ENCODE measurements at regions not wholly inside any gene's neighbourhood (a gene's known extent, or its start where the extent isn't known, plus 50 kb on each side); places are given as distances from the start of the nearest gene placed in this dataset.

DNA sequence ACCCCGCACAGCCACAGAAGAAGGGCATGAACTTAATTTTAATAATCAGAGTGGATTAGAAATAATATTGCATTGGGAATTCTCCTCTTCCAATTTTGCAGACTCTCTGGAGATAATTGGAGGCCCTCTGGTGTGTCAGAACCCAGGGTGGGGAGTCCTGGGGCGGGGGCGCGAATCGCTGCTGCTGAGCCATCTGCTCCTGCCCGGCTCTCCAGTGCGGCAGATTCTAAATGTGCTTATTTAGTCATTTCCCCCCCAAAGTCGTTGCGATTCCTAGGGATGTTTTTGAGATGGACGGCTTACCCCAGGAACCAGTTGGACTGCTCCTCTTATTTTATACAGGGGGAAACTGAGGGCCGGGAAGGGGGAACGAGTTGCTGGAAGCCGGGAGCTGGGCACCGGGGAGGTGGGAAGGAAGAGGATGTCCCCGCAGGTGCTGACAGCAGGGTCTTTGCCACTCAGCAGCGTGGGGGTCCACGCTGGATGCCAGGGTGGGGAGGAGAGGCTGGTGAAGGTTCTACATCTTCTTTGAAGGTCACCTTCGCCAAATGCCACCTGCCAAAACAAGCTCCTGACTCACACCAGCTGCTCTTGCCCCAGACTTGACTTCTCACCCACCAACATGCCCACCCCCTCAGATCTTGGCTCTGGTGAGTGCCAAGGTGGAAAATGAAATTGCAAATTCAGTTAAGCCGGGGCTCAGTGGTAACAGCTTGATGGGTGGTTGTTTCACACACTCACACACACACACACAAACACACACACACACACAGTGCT is 91.3 kb upstream of the PRR23E start:
- no peak overlapping the region for H3K4ac ChIP-seq (ENCODE audit: low read depth, low read length)
- H3K79me1 ChIP-seq (ENCODE audit: low read length), result no peaks in the 10 kb centered on the region
- WGBS (ENCODE audit: extremely low coverage, insufficient coverage, insufficient read length), result no CpG with 5 or more reads among the region's 19 CpGs
- H3K36me3 ChIP-seq (ENCODE audit: control insufficient read depth in 1 of 2, insufficient read depth in 2 of 2, low read length in 2 of 2), result no peaks in the 10 kb centered on the region
- no peak overlapping the region for H4K12ac ChIP-seq (ENCODE audit: low read depth, low read length)
- H3K4me1 ChIP-seq (ENCODE audit: control insufficient read depth in 1 of 2, insufficient read depth in 2 of 2, low read length in 2 of 2), result no peaks in the 10 kb centered on the region
- no peak overlapping the region for H3K23ac ChIP-seq (ENCODE audit: low read length)
- DNase-seq, result no peak
- no peak overlapping the region for H4K91ac ChIP-seq (ENCODE audit: low read depth, low read length)
- no peak overlapping the region for H2BK120ac ChIP-seq (ENCODE audit: insufficient read depth, low read length, poor library complexity)
- H2BK12ac ChIP-seq (ENCODE audit: low read length), result no peak overlapping the region
- no peak overlapping the region for H2BK5ac ChIP-seq (ENCODE audit: low read depth, low read length, poor library complexity)
- no peaks in the 10 kb centered on the region for H3K9me3 ChIP-seq (ENCODE audit: insufficient read depth, low read depth, low read length)
- H3K14ac ChIP-seq (ENCODE audit: low read length), result no peak overlapping the region
- H3K4me3 ChIP-seq (ENCODE audit: low read depth, low read length), result no peak overlapping the region
- H3K4me2 ChIP-seq (ENCODE audit: low read length), result no peak overlapping the region
- H3K9ac ChIP-seq (ENCODE audit: low read length), result no peak overlapping the region
- no peaks in the 10 kb centered on the region for H3K79me2 ChIP-seq (ENCODE audit: control insufficient read depth, insufficient read depth, low read length, poor library complexity)
- H2AK5ac ChIP-seq (ENCODE audit: low read length), result no peak overlapping the region
- H2AFZ ChIP-seq (ENCODE audit: insufficient read depth, low read length, poor library complexity), result no peak overlapping the region
- no peak overlapping the region for H3K27ac ChIP-seq (ENCODE audit: low read depth, low read length)
- H4K8ac ChIP-seq (ENCODE audit: low read depth, low read length), result no peak overlapping the region
- no peak overlapping the region for H3K18ac ChIP-seq (ENCODE audit: low read length)
- no peaks in the 10 kb centered on the region for H3K27me3 ChIP-seq (ENCODE audit: insufficient read depth, low read length)

DNA sequence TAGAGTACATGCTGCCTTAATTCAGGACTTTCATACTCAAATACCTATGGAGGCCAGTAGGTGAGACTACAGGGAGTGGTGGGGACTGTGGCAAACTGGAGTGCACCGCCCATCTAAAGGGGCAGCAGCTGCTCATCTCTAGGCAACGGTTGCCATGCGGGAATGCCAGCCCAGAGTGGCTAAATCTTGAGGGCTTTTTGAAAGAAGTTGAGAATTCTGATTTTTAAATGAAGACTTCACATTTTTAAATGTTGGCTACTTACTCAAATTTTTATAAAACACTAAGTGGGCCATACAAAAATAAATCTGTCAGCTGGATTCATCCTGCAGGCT is 90.8 kb upstream of the PRR23E start:
- no peak overlapping the region for H2BK12ac ChIP-seq (ENCODE audit: low read length)
- no peaks in the 10 kb centered on the region for H3K9me3 ChIP-seq (ENCODE audit: insufficient read depth, low read depth, low read length)
- H3K4me3 ChIP-seq (ENCODE audit: low read depth, low read length), result no peak overlapping the region
- no peak overlapping the region for H4K8ac ChIP-seq (ENCODE audit: low read depth, low read length)
- no peak overlapping the region for H3K9ac ChIP-seq (ENCODE audit: low read length)
- H3K36me3 ChIP-seq (ENCODE audit: control insufficient read depth in 1 of 2, insufficient read depth in 2 of 2, low read length in 2 of 2), result no peaks in the 10 kb centered on the region
- no peak overlapping the region for H3K14ac ChIP-seq (ENCODE audit: low read length)
- no peak overlapping the region for H3K23ac ChIP-seq (ENCODE audit: low read length)
- H2AFZ ChIP-seq (ENCODE audit: insufficient read depth, low read length, poor library complexity), result no peak overlapping the region
- H3K27ac ChIP-seq (ENCODE audit: low read depth, low read length), result no peak overlapping the region
- no peak for DNase-seq
- no CpG with 5 or more reads among the region's 3 CpGs for WGBS (ENCODE audit: extremely low coverage, insufficient coverage, insufficient read length)
- H2BK120ac ChIP-seq (ENCODE audit: insufficient read depth, low read length, poor library complexity), result no peak overlapping the region
- no peaks in the 10 kb centered on the region for H3K79me2 ChIP-seq (ENCODE audit: control insufficient read depth, insufficient read depth, low read length, poor library complexity)
- no peak overlapping the region for H3K18ac ChIP-seq (ENCODE audit: low read length)
- H2AK5ac ChIP-seq (ENCODE audit: low read length), result no peak overlapping the region
- no peak overlapping the region for H3K4ac ChIP-seq (ENCODE audit: low read depth, low read length)
- H4K91ac ChIP-seq (ENCODE audit: low read depth, low read length), result no peak overlapping the region
- no peak overlapping the region for H2BK5ac ChIP-seq (ENCODE audit: low read depth, low read length, poor library complexity)
- H3K4me2 ChIP-seq (ENCODE audit: low read length), result no peak overlapping the region
- no peaks in the 10 kb centered on the region for H3K4me1 ChIP-seq (ENCODE audit: control insufficient read depth in 1 of 2, insufficient read depth in 2 of 2, low read length in 2 of 2)
- H3K27me3 ChIP-seq (ENCODE audit: insufficient read depth, low read length), result no peaks in the 10 kb centered on the region
- H4K12ac ChIP-seq (ENCODE audit: low read depth, low read length), result no peak overlapping the region
- no peaks in the 10 kb centered on the region for H3K79me1 ChIP-seq (ENCODE audit: low read length)

DNA sequence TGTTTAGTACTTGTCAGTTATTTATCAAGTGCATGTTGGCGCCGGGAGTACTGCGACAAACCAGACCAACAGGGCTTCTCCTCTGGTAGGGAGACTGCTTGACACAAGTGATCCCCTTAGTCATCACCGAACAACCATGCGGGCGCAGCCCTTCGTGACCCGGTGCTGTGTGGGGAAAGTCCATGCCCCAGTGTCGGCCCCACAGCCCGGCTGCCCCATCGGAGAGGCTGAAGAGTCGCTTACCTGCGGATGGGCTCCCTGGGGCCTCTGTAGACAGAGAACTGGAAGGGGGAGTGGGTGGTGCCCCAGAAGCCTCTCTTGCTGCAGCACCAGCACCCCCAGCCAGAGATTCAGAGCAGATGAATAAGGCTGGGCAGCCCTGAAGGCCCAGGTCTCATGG is 90.3 kb upstream of the PRR23E start:
- H3K14ac ChIP-seq (ENCODE audit: low read length), result no peak overlapping the region
- no peak overlapping the region for H4K12ac ChIP-seq (ENCODE audit: low read depth, low read length)
- no peak overlapping the region for H2BK5ac ChIP-seq (ENCODE audit: low read depth, low read length, poor library complexity)
- H3K18ac ChIP-seq (ENCODE audit: low read length), result no peak overlapping the region
- H4K8ac ChIP-seq (ENCODE audit: low read depth, low read length), result no peak overlapping the region
- H3K9me3 ChIP-seq (ENCODE audit: insufficient read depth, low read depth, low read length), result no peaks in the 10 kb centered on the region
- H4K91ac ChIP-seq (ENCODE audit: low read depth, low read length), result no peak overlapping the region
- H3K27ac ChIP-seq (ENCODE audit: low read depth, low read length), result no peak overlapping the region
- H3K4ac ChIP-seq (ENCODE audit: low read depth, low read length), result no peak overlapping the region
- no peak overlapping the region for H2BK120ac ChIP-seq (ENCODE audit: insufficient read depth, low read length, poor library complexity)
- H3K23ac ChIP-seq (ENCODE audit: low read length), result no peak overlapping the region
- no peak overlapping the region for H3K4me2 ChIP-seq (ENCODE audit: low read length)
- no peaks in the 10 kb centered on the region for H3K36me3 ChIP-seq (ENCODE audit: control insufficient read depth in 1 of 2, insufficient read depth in 2 of 2, low read length in 2 of 2)
- H3K79me1 ChIP-seq (ENCODE audit: low read length), result no peaks in the 10 kb centered on the region
- no peak overlapping the region for H2AK5ac ChIP-seq (ENCODE audit: low read length)
- no CpG with 5 or more reads among the region's 13 CpGs for WGBS (ENCODE audit: extremely low coverage, insufficient coverage, insufficient read length)
- H3K27me3 ChIP-seq (ENCODE audit: insufficient read depth, low read length), result no peaks in the 10 kb centered on the region
- no peak overlapping the region for H3K4me3 ChIP-seq (ENCODE audit: low read depth, low read length)
- DNase-seq, result no peak
- no peak overlapping the region for H2AFZ ChIP-seq (ENCODE audit: insufficient read depth, low read length, poor library complexity)
- H3K4me1 ChIP-seq (ENCODE audit: control insufficient read depth in 1 of 2, insufficient read depth in 2 of 2, low read length in 2 of 2), result no peaks in the 10 kb centered on the region
- H3K9ac ChIP-seq (ENCODE audit: low read length), result no peak overlapping the region
- H3K79me2 ChIP-seq (ENCODE audit: control insufficient read depth, insufficient read depth, low read length, poor library complexity), result no peaks in the 10 kb centered on the region
- no peak overlapping the region for H2BK12ac ChIP-seq (ENCODE audit: low read length)

DNA sequence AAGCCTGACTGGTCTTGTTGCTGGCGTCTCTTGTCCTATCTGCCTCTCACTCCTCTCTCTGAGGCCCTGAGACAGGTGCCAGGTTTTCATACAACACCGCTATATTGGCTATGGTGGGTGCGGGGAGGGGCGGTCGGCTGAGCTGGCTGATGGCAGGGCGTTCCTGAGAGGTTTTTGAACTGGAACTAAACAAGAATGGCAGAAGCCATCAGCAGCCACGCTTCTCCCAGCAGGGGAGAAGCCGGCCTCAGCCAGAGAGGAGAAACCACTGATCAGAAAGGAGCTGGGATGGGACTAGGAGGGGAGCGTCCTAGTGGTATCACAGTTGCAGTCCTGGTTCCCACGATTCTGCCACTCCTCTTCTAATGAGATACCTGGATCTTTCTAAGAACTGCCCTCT is 89.9 kb upstream of the PRR23E start:
- Histone ChIP-seq H3K4me1 (ENCODE audit: control insufficient read depth in 1 of 2, insufficient read depth in 2 of 2, low read length in 2 of 2) (no peaks in the 10 kb centered on the region), H3K9ac (ENCODE audit: low read length) (no peak overlapping the region)
- no CpG with 5 or more reads among the region's 10 CpGs for WGBS (ENCODE audit: extremely low coverage, insufficient coverage, insufficient read length)

More for the DNA sequence above, 89.9 kb upstream of the PRR23E start:
- Histone ChIP-seq H3K4me3 (ENCODE audit: low read depth, low read length) (no peak overlapping the region), H3K4ac (ENCODE audit: low read depth, low read length) (no peak overlapping the region), H2AK5ac (ENCODE audit: low read length) (no peak overlapping the region), H2BK12ac (ENCODE audit: low read length) (no peak overlapping the region), H2BK5ac (ENCODE audit: low read depth, low read length, poor library complexity) (no peak overlapping the region), H4K91ac (ENCODE audit: low read depth, low read length) (no peak overlapping the region), H3K27me3 (ENCODE audit: insufficient read depth, low read length) (no peaks in the 10 kb centered on the region), H4K12ac (ENCODE audit: low read depth, low read length) (no peak overlapping the region), H3K9me3 (ENCODE audit: insufficient read depth, low read depth, low read length) (peaks cover 1% of the 10 kb centered on the region), H3K4me2 (ENCODE audit: low read length) (no peak overlapping the region), H3K79me2 (ENCODE audit: control insufficient read depth, insufficient read depth, low read length, poor library complexity) (no peaks in the 10 kb centered on the region), H3K36me3 (ENCODE audit: control insufficient read depth in 1 of 2, insufficient read depth in 2 of 2, low read length in 2 of 2) (no peaks in the 10 kb centered on the region), H3K23ac (ENCODE audit: low read length) (no peak overlapping the region), H3K18ac (ENCODE audit: low read length) (no peak overlapping the region), H3K14ac (ENCODE audit: low read length) (no peak overlapping the region), H3K79me1 (ENCODE audit: low read length) (no peaks in the 10 kb centered on the region), H2BK120ac (ENCODE audit: insufficient read depth, low read length, poor library complexity) (no peak overlapping the region), H3K27ac (ENCODE audit: low read depth, low read length) (no peak overlapping the region), H4K8ac (ENCODE audit: low read depth, low read length) (no peak overlapping the region), H2AFZ (ENCODE audit: insufficient read depth, low read length, poor library complexity) (no peak overlapping the region)
- no peak for DNase-seq
